ENCODE measurements at regions not wholly inside any gene's neighbourhood (a gene's known extent, or its start where the extent isn't known, plus 50 kb on each side); places are given as distances from the start of the nearest gene placed in this dataset.

DNA sequence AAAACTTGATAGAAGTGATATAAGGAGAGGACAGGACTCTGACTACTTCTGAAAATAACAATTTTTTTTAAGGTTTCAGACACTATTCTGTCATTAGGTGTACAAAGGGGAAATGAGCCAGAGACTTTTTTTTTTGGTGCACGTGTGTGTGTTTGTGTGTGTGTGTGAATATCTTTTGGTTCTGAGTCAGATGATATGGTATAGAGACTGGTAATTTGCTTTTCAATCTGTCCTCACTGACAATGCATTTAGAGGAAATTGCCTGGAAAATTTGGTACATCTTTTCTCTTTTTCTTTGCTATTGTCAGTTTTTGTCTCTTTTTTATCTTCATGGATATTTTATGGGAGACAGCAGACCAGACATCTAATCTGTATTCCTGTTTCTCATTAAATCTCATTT lies 59.3 kb downstream of the DDIT4L start:
- peaks cover 14% of the 10 kb centered on the region for H3K27me3 Mint-ChIP-seq
- H3K4me3 Mint-ChIP-seq = no peak overlapping the region
- DNase-seq = no peak
- CTCF ChIA-PET = no interaction called here
- no peaks in the 10 kb centered on the region for H3K4me1 Mint-ChIP-seq
- no peak overlapping the region for H3K27ac Mint-ChIP-seq
- H3K9me3 Mint-ChIP-seq = no peaks in the 10 kb centered on the region
- POLR2A ChIA-PET = no interaction called here
- no peaks in the 10 kb centered on the region for H3K36me3 Mint-ChIP-seq (ENCODE audit: low read depth)

DNA sequence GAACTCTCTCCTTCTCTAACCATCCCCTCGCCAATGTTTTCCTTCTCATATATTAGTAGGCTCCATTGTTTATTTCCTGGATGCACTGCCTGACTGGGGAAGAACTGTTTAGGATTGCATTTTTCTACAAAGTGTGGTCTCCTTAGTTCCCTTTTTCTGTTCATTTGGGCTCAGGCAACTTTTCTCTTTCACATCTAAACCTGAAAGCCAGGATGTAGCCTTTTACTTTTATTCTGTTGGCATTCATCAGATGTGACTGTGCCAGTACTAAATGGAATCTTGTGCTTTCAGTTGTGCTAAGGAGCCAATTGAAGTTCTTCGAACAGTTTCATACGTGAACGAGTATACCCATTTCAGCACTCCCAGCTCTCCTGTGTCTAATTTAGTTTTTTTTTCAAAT lies 59.8 kb downstream of the DDIT4L start:
- CTCF ChIA-PET = no interaction called here
- no peak overlapping the region for H3K4me3 Mint-ChIP-seq
- H3K4me1 Mint-ChIP-seq = no peaks in the 10 kb centered on the region
- H3K36me3 Mint-ChIP-seq (ENCODE audit: low read depth) = no peaks in the 10 kb centered on the region
- DNase-seq = no peak
- peaks cover under 1% of the 10 kb centered on the region for H3K9me3 Mint-ChIP-seq
- no peak overlapping the region for H3K27ac Mint-ChIP-seq
- POLR2A ChIA-PET = no interaction called here
- H3K27me3 Mint-ChIP-seq = peaks cover 14% of the 10 kb centered on the region

DNA sequence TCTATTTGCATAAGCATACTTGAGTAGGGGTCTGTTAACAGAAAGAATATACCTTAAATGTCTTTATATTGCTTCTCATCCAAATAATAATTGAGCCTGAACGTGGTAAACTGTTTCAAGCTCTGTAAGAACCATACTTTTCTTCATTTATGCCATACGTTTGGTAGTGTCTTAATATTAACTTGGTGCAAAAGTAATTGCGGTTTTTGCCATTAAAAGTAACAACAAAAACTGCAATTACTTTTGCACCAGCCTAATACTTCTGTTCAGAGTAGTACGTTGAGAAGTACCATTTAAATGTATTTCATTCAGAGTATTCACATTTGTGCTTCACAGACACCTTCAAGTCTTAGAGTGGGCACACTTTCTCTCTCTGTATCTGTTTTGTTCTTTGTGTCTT lies 60.5 kb downstream of the DDIT4L start:
- Mint-ChIP-seq H3K4me3 (no peak overlapping the region), H3K4me1 (no peaks in the 10 kb centered on the region), H3K27me3 (peaks cover 14% of the 10 kb centered on the region), H3K9me3 (peaks cover 5% of the 10 kb centered on the region), H3K36me3 (ENCODE audit: low read depth) (peaks cover 2% of the 10 kb centered on the region), H3K27ac (no peak overlapping the region)
- CTCF ChIA-PET = no interaction called here
- DNase-seq = no peak
- POLR2A ChIA-PET = no interaction called here

DNA sequence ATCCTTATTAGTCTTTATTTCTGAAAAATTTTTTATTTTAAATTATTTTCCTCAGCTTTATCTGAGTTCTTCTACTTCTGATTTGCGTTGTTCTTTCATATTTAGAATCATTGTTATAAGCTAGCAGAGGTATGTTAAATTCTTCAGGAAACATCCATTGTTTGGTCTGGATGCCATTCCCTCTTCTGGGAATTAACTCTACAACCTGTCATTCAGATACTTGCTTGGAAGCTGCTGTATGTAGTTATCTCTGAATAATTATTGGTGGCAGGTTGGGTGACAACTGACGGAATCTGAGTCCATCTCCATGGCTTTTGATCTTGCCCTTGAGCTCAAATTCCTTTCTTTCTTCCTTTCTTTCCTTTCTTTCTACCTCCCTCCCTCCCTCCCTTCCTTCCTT lies 61.9 kb downstream of the DDIT4L start:
- Mint-ChIP-seq H3K9me3 (peaks cover 8% of the 10 kb centered on the region), H3K36me3 (ENCODE audit: low read depth) (peaks cover 5% of the 10 kb centered on the region), H3K27me3 (peaks cover 16% of the 10 kb centered on the region), H3K27ac (no peak overlapping the region), H3K4me3 (no peak overlapping the region), H3K4me1 (no peaks in the 10 kb centered on the region)
- CTCF ChIA-PET = no interaction called here
- DNase-seq = no peak
- POLR2A ChIA-PET = no interaction called here

DNA sequence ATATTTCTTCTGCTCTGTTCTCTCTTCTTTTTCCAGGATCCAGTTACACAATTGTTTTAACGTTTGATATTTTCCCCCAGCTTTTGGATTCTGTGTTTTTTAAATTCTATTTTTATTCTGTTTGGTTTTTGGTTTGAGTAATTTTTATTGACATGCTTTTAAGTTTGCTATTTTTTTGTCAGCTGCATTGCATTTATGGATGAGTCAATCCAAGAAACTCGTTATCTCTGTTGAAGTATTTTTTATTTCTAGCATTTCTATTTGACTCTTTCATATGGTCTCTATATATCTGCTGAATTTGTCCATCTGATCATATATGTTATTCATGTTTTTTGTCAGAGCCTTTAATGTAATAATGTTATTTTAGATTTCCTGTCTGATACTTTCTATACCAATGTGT lies 65.6 kb downstream of the DDIT4L start:
- Mint-ChIP-seq H3K27me3 (peaks cover 17% of the 10 kb centered on the region), H3K4me1 (no peaks in the 10 kb centered on the region), H3K9me3 (peaks cover 10% of the 10 kb centered on the region), H3K36me3 (ENCODE audit: low read depth) (peaks cover 5% of the 10 kb centered on the region), H3K27ac (no peak overlapping the region), H3K4me3 (no peak overlapping the region)
- no peak for DNase-seq
- ChIA-PET POLR2A (no interaction called here), CTCF (interaction anchor here (1.2 kb wide), 1 partner anchor 29 kb away, joined by 3 read pairs; no protein-coding TSS in a partner anchor)

DNA sequence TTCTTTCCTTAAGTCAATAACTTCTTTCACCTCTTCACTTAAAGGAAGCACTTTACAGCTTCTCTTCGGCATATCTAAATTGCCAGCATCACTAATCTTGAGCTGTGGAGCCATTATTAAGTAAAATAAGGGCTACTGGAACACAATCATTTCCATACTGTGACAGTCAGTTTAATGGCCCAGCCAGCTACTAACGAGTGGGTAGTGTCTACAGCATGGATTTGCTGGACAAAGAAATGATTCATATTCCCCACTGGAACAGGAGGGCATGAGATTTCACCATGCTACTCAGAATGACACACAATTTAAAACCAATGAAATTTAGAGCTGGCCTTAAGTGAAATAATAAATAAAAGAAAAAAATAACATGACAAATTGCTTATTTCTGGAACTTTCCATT lies 72.1 kb downstream of the DDIT4L start:
- CTCF ChIA-PET = no interaction called here
- Mint-ChIP-seq H3K4me3 (no peak overlapping the region), H3K27me3 (peaks cover 16% of the 10 kb centered on the region)

DNA sequence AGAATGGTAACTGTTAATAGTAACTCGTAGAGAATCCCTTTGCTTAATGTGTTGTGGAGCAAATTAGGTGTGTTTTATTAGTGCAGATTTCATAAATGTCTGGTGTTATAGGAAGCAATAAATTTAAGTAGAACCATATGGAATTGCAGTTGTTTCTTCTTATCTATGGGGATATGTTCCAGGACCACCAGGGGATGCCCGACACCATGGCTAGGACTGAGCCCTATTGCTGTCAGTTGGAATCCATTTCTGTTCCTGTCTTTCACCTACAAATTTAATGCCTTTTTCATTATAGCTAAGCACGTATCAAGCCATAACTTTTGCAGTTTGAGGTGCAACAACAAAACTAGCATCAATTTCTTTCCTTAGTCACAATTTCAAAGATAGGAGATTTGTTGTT lies 72.5 kb downstream of the DDIT4L start:
- H3K27me3 Mint-ChIP-seq = peaks cover 16% of the 10 kb centered on the region
- peaks cover 4% of the 10 kb centered on the region for H3K4me1 Mint-ChIP-seq
- H3K4me3 Mint-ChIP-seq = no peak overlapping the region
- H3K27ac Mint-ChIP-seq = no peak overlapping the region
- H3K9me3 Mint-ChIP-seq = peaks cover 4% of the 10 kb centered on the region
- ChIA-PET POLR2A (no interaction called here), CTCF (no interaction called here)
- no peak for DNase-seq
- H3K36me3 Mint-ChIP-seq (ENCODE audit: low read depth) = no peaks in the 10 kb centered on the region

More for the DNA sequence above, 72.1 kb downstream of the DDIT4L start:
- H3K4me1 Mint-ChIP-seq = peaks cover 4% of the 10 kb centered on the region
- no peaks in the 10 kb centered on the region for H3K36me3 Mint-ChIP-seq (ENCODE audit: low read depth)
- POLR2A ChIA-PET = no interaction called here
- peaks cover 4% of the 10 kb centered on the region for H3K9me3 Mint-ChIP-seq
- no peak overlapping the region for H3K27ac Mint-ChIP-seq
- no peak for DNase-seq

DNA sequence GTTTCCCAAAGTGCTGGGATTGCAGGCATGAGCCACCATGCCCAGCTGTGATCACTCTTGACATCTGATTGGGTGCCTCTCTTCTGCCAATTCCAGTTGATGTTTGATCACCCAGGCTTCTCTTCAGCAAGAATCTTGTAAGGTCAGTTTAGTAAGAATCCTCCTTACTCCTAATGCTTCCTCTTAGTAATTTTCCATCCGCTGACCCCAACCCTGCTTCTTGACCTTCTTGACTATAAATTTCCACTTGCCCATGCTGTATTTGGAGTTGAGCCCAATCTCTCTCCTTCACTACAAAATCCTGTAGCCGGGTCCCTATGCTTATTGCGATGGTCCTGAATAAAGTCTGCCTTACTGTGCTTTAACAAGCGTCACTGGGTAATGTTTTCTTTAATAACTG lies 75.4 kb downstream of the DDIT4L start:
- CTCF ChIA-PET = no interaction called here
- POLR2A ChIA-PET = no interaction called here
- Mint-ChIP-seq H3K36me3 (ENCODE audit: low read depth) (no peaks in the 10 kb centered on the region), H3K27me3 (peaks cover 10% of the 10 kb centered on the region), H3K4me3 (no peak overlapping the region), H3K9me3 (peaks cover 2% of the 10 kb centered on the region), H3K4me1 (peaks cover 6% of the 10 kb centered on the region), H3K27ac (no peak overlapping the region)
- DNase-seq = no peak

DNA sequence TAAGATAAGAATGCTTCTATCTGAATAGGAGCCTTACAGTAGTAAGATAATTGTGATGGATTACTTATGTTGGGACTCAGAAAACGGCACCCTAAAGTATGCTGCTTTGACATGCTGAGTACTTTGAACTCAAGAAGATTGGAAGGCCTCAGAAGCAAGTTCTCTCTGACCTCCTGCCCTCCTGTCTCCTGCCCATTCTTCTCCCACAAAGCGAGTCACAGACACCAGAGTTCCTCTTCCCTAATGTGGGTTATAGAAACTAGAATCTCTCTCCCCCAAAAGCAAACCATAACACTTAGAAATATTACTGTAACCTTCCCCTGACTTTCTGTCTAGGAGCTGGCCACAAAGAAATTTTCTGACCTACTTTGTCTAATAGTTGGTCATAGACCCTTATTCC lies 76.5 kb downstream of the DDIT4L start:
- H3K27ac Mint-ChIP-seq = no peak overlapping the region
- ChIA-PET POLR2A (no interaction called here), CTCF (interaction anchor here (0.9 to 1.2 kb wide), 2 partner anchors 18 to 21 kb away, joined by 4 to 5 read pairs; no protein-coding TSS in a partner anchor)
- H3K27me3 Mint-ChIP-seq = peaks cover 9% of the 10 kb centered on the region
- peaks cover 7% of the 10 kb centered on the region for H3K4me1 Mint-ChIP-seq
- H3K36me3 Mint-ChIP-seq (ENCODE audit: low read depth) = no peaks in the 10 kb centered on the region
- DNase-seq = no peak
- H3K9me3 Mint-ChIP-seq = no peaks in the 10 kb centered on the region
- no peak overlapping the region for H3K4me3 Mint-ChIP-seq

DNA sequence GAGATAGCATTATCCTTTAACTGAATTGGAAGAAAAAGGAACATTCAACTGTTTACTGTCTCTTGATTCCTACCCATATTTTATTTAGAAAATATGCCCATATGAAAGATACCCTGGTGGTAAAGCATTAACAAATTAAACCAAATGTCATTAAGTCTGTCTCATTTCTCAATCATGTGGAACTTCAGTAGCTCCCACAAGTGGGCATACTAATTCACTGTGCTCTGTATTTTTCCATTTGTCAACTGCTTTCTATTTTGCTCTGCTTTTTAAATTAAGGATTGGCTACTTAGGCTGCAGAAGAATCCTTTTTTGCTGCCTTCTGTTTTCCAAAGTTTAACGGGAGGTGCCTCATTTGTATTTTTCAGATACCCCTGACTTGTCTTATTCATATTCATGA lies 77.2 kb downstream of the DDIT4L start:
- CTCF ChIA-PET = interaction anchor here (1.2 kb wide), 1 partner anchor 20 kb away, joined by 5 read pairs; no protein-coding TSS in a partner anchor
- Mint-ChIP-seq H3K4me1 (peaks cover 9% of the 10 kb centered on the region), H3K27me3 (peaks cover 9% of the 10 kb centered on the region), H3K36me3 (ENCODE audit: low read depth) (no peaks in the 10 kb centered on the region), H3K27ac (no peak overlapping the region), H3K4me3 (no peak overlapping the region), H3K9me3 (no peaks in the 10 kb centered on the region)
- no peak for DNase-seq
- POLR2A ChIA-PET = no interaction called here

DNA sequence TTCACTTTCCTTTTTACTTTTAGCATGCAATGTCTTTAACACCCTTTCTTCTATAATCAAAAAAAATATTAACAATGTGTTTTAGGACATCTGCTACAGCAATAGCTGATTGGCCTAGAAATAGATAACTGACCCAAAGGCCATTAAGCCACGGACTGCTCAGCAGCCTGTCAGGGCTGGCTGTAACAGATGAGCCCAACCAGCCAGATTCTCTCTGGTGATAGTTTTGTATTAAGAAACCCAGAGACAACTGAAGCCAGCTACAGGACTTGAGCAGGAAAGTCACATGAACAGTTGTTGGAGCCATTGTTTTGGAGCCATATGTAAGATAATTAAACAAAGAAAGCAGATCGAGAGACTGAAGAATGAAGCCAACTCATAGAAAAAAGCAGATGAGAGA lies 80.3 kb downstream of the DDIT4L start:
- Mint-ChIP-seq H3K4me3 (no peak overlapping the region), H3K9me3 (no peaks in the 10 kb centered on the region), H3K36me3 (ENCODE audit: low read depth) (no peaks in the 10 kb centered on the region), H3K4me1 (peaks cover 23% of the 10 kb centered on the region), H3K27me3 (peaks cover 2% of the 10 kb centered on the region), H3K27ac (no peak overlapping the region)
- POLR2A ChIA-PET = no interaction called here
- no peak for DNase-seq
- CTCF ChIA-PET = no interaction called here

DNA sequence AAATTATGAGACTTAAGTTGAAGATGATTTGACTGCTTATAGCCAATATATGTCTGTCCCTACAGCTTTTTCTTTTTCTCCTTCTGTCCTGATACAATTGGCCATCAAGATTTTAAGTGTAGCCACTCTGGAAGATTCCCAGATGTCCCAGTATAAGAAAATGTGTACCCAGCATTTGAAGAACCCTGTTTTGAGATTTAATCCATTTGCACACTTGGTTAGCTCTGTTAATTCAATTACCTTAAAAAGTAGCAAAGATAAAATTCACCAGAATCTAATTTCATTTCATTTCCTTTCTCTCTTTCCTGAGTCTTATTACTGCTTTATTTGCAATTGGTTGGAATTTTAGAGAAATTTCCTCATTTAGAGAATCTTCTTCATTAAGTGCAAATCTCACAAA lies 81.4 kb downstream of the DDIT4L start:
- DNase-seq = no peak
- Mint-ChIP-seq H3K9me3 (no peaks in the 10 kb centered on the region), H3K4me3 (no peak overlapping the region), H3K27me3 (no peaks in the 10 kb centered on the region), H3K27ac (no peak overlapping the region), H3K4me1 (peaks cover 26% of the 10 kb centered on the region), H3K36me3 (ENCODE audit: low read depth) (no peaks in the 10 kb centered on the region)
- ChIA-PET CTCF (interaction anchor here (3.6 kb wide), 1 partner anchor 16 kb away, joined by 39 read pairs; no protein-coding TSS in a partner anchor), POLR2A (no interaction called here)

DNA sequence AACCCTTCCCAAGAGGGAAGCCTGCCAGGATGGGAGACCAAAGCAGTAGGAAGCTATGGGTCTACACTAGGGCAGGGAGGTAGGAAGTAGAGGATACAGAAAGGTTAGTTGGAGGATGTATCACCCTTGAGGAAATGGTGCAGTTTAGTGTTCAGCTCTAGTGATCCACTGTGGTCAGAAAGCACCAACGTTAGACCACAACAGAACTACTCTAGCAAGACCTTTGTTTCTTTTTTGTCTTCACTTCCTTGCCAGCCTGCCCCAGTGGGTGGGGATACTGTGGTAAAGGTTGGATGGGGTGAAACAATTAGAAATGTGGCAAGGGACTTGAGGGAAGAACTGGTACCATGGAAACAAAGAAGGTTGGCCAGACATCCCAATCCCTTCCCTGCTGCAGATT lies 83.3 kb downstream of the DDIT4L start:
- DNase-seq = peak; percentile 63
- Mint-ChIP-seq H3K4me3 (no peak overlapping the region), H3K27ac (peak overlapping the region; percentile 74), H3K4me1 (peaks cover 31% of the 10 kb centered on the region), H3K36me3 (ENCODE audit: low read depth) (no peaks in the 10 kb centered on the region), H3K27me3 (no peaks in the 10 kb centered on the region), H3K9me3 (no peaks in the 10 kb centered on the region)
- ChIA-PET POLR2A (interaction anchor here (2.2 kb wide), 1 partner anchor 14 kb away, joined by 7 read pairs; no protein-coding TSS in a partner anchor), CTCF (interaction anchor here (0.6 to 3.6 kb wide), 4 partner anchors 9 to 1242 kb away, joined by 3 to 39 read pairs (median 16); no protein-coding TSS in a partner anchor)

DNA sequence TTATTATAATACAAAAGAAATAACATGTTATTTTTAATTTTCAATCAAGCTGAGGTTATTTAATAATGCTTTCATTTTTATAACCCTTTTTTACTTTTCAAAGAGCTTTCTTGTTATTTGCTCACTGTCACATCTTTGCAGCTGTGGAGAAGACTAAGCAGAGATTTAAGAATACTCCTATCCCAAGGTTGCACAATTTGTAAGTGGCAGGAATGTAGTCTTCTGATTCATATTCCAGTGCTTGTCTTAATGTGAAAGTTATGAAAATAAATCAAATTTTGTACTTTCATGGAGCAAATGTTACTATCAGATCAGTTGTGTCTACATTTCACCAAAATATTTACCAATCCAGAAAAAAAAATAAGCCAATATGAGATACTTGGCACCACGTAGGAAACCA lies 86.6 kb downstream of the DDIT4L start:
- Mint-ChIP-seq H3K4me1 (peaks cover 46% of the 10 kb centered on the region), H3K36me3 (ENCODE audit: low read depth) (no peaks in the 10 kb centered on the region), H3K27ac (no peak overlapping the region), H3K27me3 (no peaks in the 10 kb centered on the region), H3K9me3 (no peaks in the 10 kb centered on the region), H3K4me3 (no peak overlapping the region)
- POLR2A ChIA-PET = no interaction called here
- DNase-seq = no peak
- CTCF ChIA-PET = interaction anchor here (0.6 to 3.5 kb wide), 2 partner anchors 11 to 99 kb away, joined by 3 to 20 read pairs; no protein-coding TSS in a partner anchor

Data from activated CD4-positive, alpha-beta memory T cell treated with anti-CD3 and anti-CD28 coated beads, Interleukin-2, amount 10 ng/mL, durations not matched to agents 7 days and 5 days (primary cell).